H9 (cell line): ENCODE measurements at regions not wholly inside any gene's neighbourhood (a gene's known extent, or its start where the extent isn't known, plus 50 kb on each side); places are given as distances from the start of the nearest gene placed in this dataset.

Experiments
- DNase-seq: peaks from one replicate; pipeline ENCODE4 v3.0.0-alpha.2; 2017
- H2AFZ ChIP-seq: one replicate; pipeline ENCODE4 v1.6.1; 2013; ENCODE audit warnings: mild to moderate bottlenecking, low read length, control low read depth, moderate library complexity
- H2AK5ac ChIP-seq: 2 replicates; pipeline ENCODE4 v1.6.1; 2013; ENCODE audit warnings: low read length, control low read depth, mixed read lengths; ENCODE audit not compliant: insufficient read length
- H2BK120ac ChIP-seq: one replicate; pipeline ENCODE4 v1.6.1; 2013; ENCODE audit warnings: low read depth, mild to moderate bottlenecking, low read length, control low read depth, inconsistent platforms; ENCODE audit not compliant: poor library complexity, severe bottlenecking
- H2BK12ac ChIP-seq: 2 replicates; pipeline ENCODE4 v1.6.1; 2013; ENCODE audit warnings: low read length, control low read depth, mixed read lengths, low read depth; ENCODE audit not compliant: insufficient read length
- H2BK15ac ChIP-seq: 2 replicates; pipeline ENCODE4 v1.6.1; 2013; ENCODE audit warnings: low read depth, low read length, control low read depth
- H2BK20ac ChIP-seq: one replicate; pipeline ENCODE4 v1.6.1; 2013; ENCODE audit warnings: low read depth, mild to moderate bottlenecking, low read length, control low read depth, inconsistent platforms; ENCODE audit not compliant: poor library complexity, severe bottlenecking
- H2BK5ac ChIP-seq: 2 replicates; pipeline ENCODE4 v1.6.1; 2013; ENCODE audit warnings: low read length, control low read depth, mixed read lengths; ENCODE audit not compliant: insufficient read length
- H3K14ac ChIP-seq: 2 replicates; pipeline ENCODE4 v1.6.1; 2013; ENCODE audit warnings: low read length, control low read depth; ENCODE audit not compliant: insufficient read depth
- H3K18ac ChIP-seq: 2 replicates; pipeline ENCODE4 v1.6.1; 2013; ENCODE audit warnings: low read depth, mild to moderate bottlenecking, mixed read lengths, low read length, control low read depth; ENCODE audit not compliant: insufficient read length
- H3K23ac ChIP-seq: 2 replicates; pipeline ENCODE4 v1.6.1; 2013; ENCODE audit warnings: low read length, control low read depth, mixed read lengths, low read depth; ENCODE audit not compliant: insufficient read length
- H3K23me2 ChIP-seq: 2 replicates; pipeline ENCODE4 v1.6.1; 2013; ENCODE audit warnings: low read depth, mild to moderate bottlenecking, mixed read lengths, low read length, control low read depth; ENCODE audit not compliant: insufficient read length, poor library complexity, severe bottlenecking
- H3K27ac ChIP-seq: 2 replicates; pipeline ENCODE4 v1.5.1; 2013; ENCODE audit warnings: low read length, control low read depth, mixed read lengths, low read depth; ENCODE audit not compliant: insufficient read length
- H3K27me3 ChIP-seq: 2 replicates; pipeline ENCODE4 v1.6.1; 2013; ENCODE audit warnings: low read length, control low read depth, inconsistent platforms; ENCODE audit not compliant: insufficient read depth
- H3K4ac ChIP-seq: 2 replicates; pipeline ENCODE4 v1.6.1; 2013; ENCODE audit warnings: low read depth, mild to moderate bottlenecking, control low read depth, inconsistent platforms, low read length, moderate library complexity
- H3K4me1 ChIP-seq: 2 replicates; pipeline ENCODE4 v1.6.1; 2013; ENCODE audit warnings: low read length, control low read depth, inconsistent platforms; ENCODE audit not compliant: insufficient read depth
- H3K4me2 ChIP-seq: 2 replicates; pipeline ENCODE4 v1.6.1; 2013; ENCODE audit warnings: low read length, control low read depth, mixed read lengths; ENCODE audit not compliant: insufficient read length, insufficient read depth
- H3K56ac ChIP-seq: 2 replicates; pipeline ENCODE4 v1.6.1; 2013; ENCODE audit warnings: low read depth, mild to moderate bottlenecking, mixed read lengths, low read length, control low read depth; ENCODE audit not compliant: insufficient read length
- H3K79me1 ChIP-seq: 2 replicates; pipeline ENCODE4 v1.6.1; 2013; ENCODE audit warnings: low read depth, mild to moderate bottlenecking, moderate library complexity, low read length, control low read depth, inconsistent platforms; ENCODE audit not compliant: insufficient read depth, poor library complexity, severe bottlenecking
- H3K79me2 ChIP-seq: 2 replicates; pipeline ENCODE4 v1.6.1; 2013; ENCODE audit warnings: low read length, control low read depth, inconsistent platforms; ENCODE audit not compliant: insufficient read depth
- H3K9ac ChIP-seq: 2 replicates; pipeline ENCODE4 v1.6.1; 2013; ENCODE audit warnings: low read length, control low read depth, mixed read lengths; ENCODE audit not compliant: insufficient read length; ENCODE audit errors: extremely low read depth
- H3K9me3 ChIP-seq: one replicate; pipeline ENCODE4 v1.6.1; 2013; ENCODE audit warnings: low read depth, low read length, inconsistent platforms; ENCODE audit not compliant: control insufficient read depth
- H3T11ph ChIP-seq: one replicate; pipeline ENCODE4 v1.6.1; 2013; ENCODE audit warnings: mild to moderate bottlenecking, low read length, control low read depth, inconsistent platforms
- H4K20me1 ChIP-seq: one replicate; pipeline ENCODE4 v1.6.1; 2013; ENCODE audit not compliant: control insufficient read depth, insufficient read length, insufficient read depth
- H4K5ac ChIP-seq: 2 replicates; pipeline ENCODE4 v1.6.1; 2013; ENCODE audit warnings: low read depth, mild to moderate bottlenecking, mixed read lengths, low read length, control low read depth; ENCODE audit not compliant: insufficient read length
- H4K8ac ChIP-seq: replicated peaks from 2 replicates; pipeline ENCODE4 v1.6.1; 2013; ENCODE audit warnings: low read length, control low read depth, mixed read lengths, low read depth; ENCODE audit not compliant: insufficient read length
- H4K91ac ChIP-seq: 2 replicates; pipeline ENCODE4 v1.6.1; 2013; ENCODE audit warnings: low read depth, mild to moderate bottlenecking, moderate library complexity, mixed read lengths, low read length, control low read depth; ENCODE audit not compliant: insufficient read length
- H3K27ac Mint-ChIP-seq, 3 experiments: 2 replicates in 2 of 3; 3 replicates in 1 of 3; pipeline ENCODE4 v1.8.0; 2020 to 2021; ENCODE audit warnings: mixed read lengths in 3 of 3, mild to moderate bottlenecking in 1 of 3, moderate library complexity in 1 of 3
- H3K27me3 Mint-ChIP-seq: 2 replicates; pipeline ENCODE4 v1.8.0; 2021; ENCODE audit warnings: low read depth, mild to moderate bottlenecking, moderate library complexity, mixed read lengths
- H3K36me3 Mint-ChIP-seq, 3 experiments: 2 replicates in 2 of 3; 3 replicates in 1 of 3; pipeline ENCODE4 v1.8.0; 2020 to 2021; ENCODE audit warnings: low read depth in 3 of 3, mixed read lengths in 3 of 3; ENCODE audit not compliant: insufficient read depth in 1 of 3
- H3K4me1 Mint-ChIP-seq, 2 experiments: 2 replicates each; pipeline ENCODE4 v1.8.0; 2020; ENCODE audit warnings: mixed read lengths in 2 of 2
- H3K4me3 Mint-ChIP-seq, 2 experiments: 2 replicates in 1 of 2; 3 replicates in 1 of 2; pipeline ENCODE4 v1.8.0; 2020 to 2021; ENCODE audit warnings: mild to moderate bottlenecking in 2 of 2, mixed read lengths in 2 of 2, moderate library complexity in 1 of 2
- H3K9me3 Mint-ChIP-seq, 2 experiments: 2 replicates in 1 of 2; 3 replicates in 1 of 2; pipeline ENCODE4 v1.8.0; 2020; ENCODE audit warnings: mild to moderate bottlenecking in 2 of 2, mixed read lengths in 2 of 2, moderate library complexity in 1 of 2
- CTCF ChIP-seq: fragments of 200-600 bp; sonication (generic); conservative IDR thresholded peaks from 3 replicates; pipeline ENCODE4 v1.8.0; 2021; ENCODE audit warnings: antibody characterized with exemption, mild to moderate bottlenecking
- WGBS: extraction: QIAGEN DNeasy Blood & Tissue Kit; methylation state at CpG from one replicate; pipeline ENCODE4 v1.1.7; 2013; ENCODE audit warnings: missing lambda C conversion rate, low lambda C conversion rate, mixed read lengths; ENCODE audit not compliant: insufficient read length; ENCODE audit errors: extremely low coverage; 5-methylcytosine and 5-hydroxymethylcytosine counted together

- Histone ChIP-seq H3K4me1 (peaks cover 10% of the 10 kb centered on the region; the same call in 1 of the 2 replicates), H3K79me2 (no peaks in the 10 kb centered on the region), H3K23me2 (no peaks in the 10 kb centered on the region), H3K4ac (no peak overlapping the region), H4K91ac (no peak overlapping the region), H4K8ac (no peak overlapping the region), H3K23ac (no peak overlapping the region), H3K27ac (no peak overlapping the region), H3K18ac (no peak overlapping the region), H3T11ph (no peak overlapping the region), H2AFZ (no peak overlapping the region), H3K14ac (no peak overlapping the region), H3K4me2 (no peak overlapping the region), H2BK15ac (no peak overlapping the region), H4K5ac (no peak overlapping the region), H3K9me3 (no peaks in the 10 kb centered on the region), H2BK5ac (no peak overlapping the region), H2AK5ac (no peak overlapping the region), H4K20me1 (no peaks in the 10 kb centered on the region), H3K9ac (no peak overlapping the region), H2BK20ac (no peak overlapping the region), H3K27me3 (no peaks in the 10 kb centered on the region), H2BK120ac (no peak overlapping the region), H2BK12ac (no peak overlapping the region), H3K79me1 (no peaks in the 10 kb centered on the region), H3K56ac (no peak overlapping the region)
- no CpG with 5 or more reads among the region's 15 CpGs for WGBS
- peak; percentile 31; the same call in 2 of the 3 replicates for TF ChIP-seq CTCF
- peaks cover 0 to 3% (median 0%) of the 10 kb centered on the region in 3 experiments; a peak in 1 of 7 replicates for H3K36me3 Mint-ChIP-seq
- H3K9me3 Mint-ChIP-seq = peaks cover 0 to 3% of the 10 kb centered on the region in 2 experiments; a peak in 3 of 5 replicates
- H3K4me1 Mint-ChIP-seq = peaks cover 59 to 62% of the 10 kb centered on the region in 2 experiments
- peaks cover 2% of the 10 kb centered on the region for H3K27me3 Mint-ChIP-seq
- H3K4me3 Mint-ChIP-seq = no peak overlapping the region; a peak in 1 of 5 replicates
- peak overlapping the region in 1 of 3 experiments; percentile 7; a peak in 2 of 7 replicates for H3K27ac Mint-ChIP-seq
- peak; percentile 37 for DNase-seq
Observed at GRCh38 chr2:128493880-128494279, 175.2 kb upstream of the HS6ST1 start.
